SK-N-SH treated with all-trans-retinoic acid at 6 μM for 48 hours (cell line): ENCODE measurements at regions not wholly inside any gene's neighbourhood (a gene's known extent, or its start where the extent isn't known, plus 50 kb on each side); places are given as distances from the start of the nearest gene placed in this dataset.

ENCODE experiments used
- ATAC-seq: fragments of 200-7000 bp; cut with Tn5 transposase; 3 replicates; pipeline ENCODE4 v1.9.1; 2020; ENCODE audit warnings: mild to moderate bottlenecking, moderate library complexity
- CREB5 ChIP-seq: fragments of 250-450 bp; sonication (Bioruptor Pico); IDR thresholded peaks from 2 replicates; pipeline ENCODE4 v1.5.1; 2020; ENCODE audit warnings: low read depth, mild to moderate bottlenecking, moderate library complexity
- CSDC2 ChIP-seq: fragments of 250-450 bp; sonication (Bioruptor Pico); IDR thresholded peaks from 2 replicates; pipeline ENCODE4 v1.5.0; 2020; ENCODE audit warnings: mild to moderate bottlenecking, moderate library complexity
- ESRRG ChIP-seq: fragments of 250-450 bp; sonication (Bioruptor Pico); IDR thresholded peaks from 2 replicates; pipeline ENCODE4 v1.6.1; 2021; ENCODE audit warnings: mild to moderate bottlenecking
- GLIS3 ChIP-seq: fragments of 250-450 bp; sonication (Bioruptor Pico); IDR thresholded peaks from 2 replicates; pipeline ENCODE4 v1.5.0; 2020; ENCODE audit warnings: mild to moderate bottlenecking, moderate library complexity
- ISL1 ChIP-seq: fragments of 250-450 bp; sonication (Bioruptor Pico); IDR thresholded peaks from 2 replicates; pipeline ENCODE4 v2.1.2; 2022; ENCODE audit warnings: mild to moderate bottlenecking, moderate library complexity
- OSR1 ChIP-seq: fragments of 250-450 bp; sonication (Bioruptor Pico); IDR thresholded peaks from 2 replicates; pipeline ENCODE4 v1.8.0; 2022; ENCODE audit warnings: moderate library complexity, mild to moderate bottlenecking, inconsistent platforms
- POU6F1 ChIP-seq: fragments of 250-450 bp; sonication (Bioruptor Pico); IDR thresholded peaks from 2 replicates; pipeline ENCODE4 v1.8.0; 2021; ENCODE audit warnings: low read depth, mild to moderate bottlenecking, moderate library complexity, borderline replicate concordance
- PPARA ChIP-seq: fragments of 250-450 bp; sonication (Bioruptor Pico); IDR thresholded peaks from 2 replicates; pipeline ENCODE4 v1.5.0; 2020; ENCODE audit warnings: mild to moderate bottlenecking, borderline replicate concordance
- RARB ChIP-seq: fragments of 250-450 bp; sonication (Bioruptor Pico); IDR thresholded peaks from 2 replicates; pipeline ENCODE4 v1.8.0; 2021; ENCODE audit warnings: mild to moderate bottlenecking, moderate library complexity
- SNAI2 ChIP-seq: fragments of 250-450 bp; sonication (Bioruptor Pico); IDR thresholded peaks from 2 replicates; pipeline ENCODE4 v1.5.0; 2020; ENCODE audit warnings: mild to moderate bottlenecking, moderate library complexity
- TCF4 ChIP-seq: fragments of 250-450 bp; sonication (Bioruptor Pico); IDR thresholded peaks from 2 replicates; pipeline ENCODE4 v1.8.0; 2021; ENCODE audit warnings: mild to moderate bottlenecking, moderate library complexity, borderline replicate concordance
- TOX ChIP-seq: fragments of 250-450 bp; sonication (Bioruptor Pico); IDR thresholded peaks from 2 replicates; pipeline ENCODE4 v1.8.0; 2021; ENCODE audit warnings: mild to moderate bottlenecking, moderate library complexity, borderline replicate concordance
- ZC3H10 ChIP-seq: fragments of 250-450 bp; sonication (Bioruptor Pico); IDR thresholded peaks from 2 replicates; pipeline ENCODE4 v1.5.1; 2021; ENCODE audit warnings: mild to moderate bottlenecking, moderate library complexity
- ZFP3 ChIP-seq: fragments of 250-450 bp; sonication (Bioruptor Pico); IDR thresholded peaks from 2 replicates; pipeline ENCODE4 v1.5.0; 2020; ENCODE audit warnings: mild to moderate bottlenecking, moderate library complexity
- ZFP30 ChIP-seq: fragments of 450-650 bp; formaldehyde crosslinking; IDR thresholded peaks from 2 replicates; pipeline ENCODE4 v1.5.0; 2022; ENCODE audit warnings: mild to moderate bottlenecking, moderate library complexity
- ZNF565 ChIP-seq: fragments of 450-650 bp; formaldehyde crosslinking; conservative IDR thresholded peaks from 2 replicates; pipeline ENCODE4 v1.5.0; 2020; ENCODE audit warnings: low read depth, mild to moderate bottlenecking, moderate library complexity
- ZNF70 ChIP-seq: fragments of 450-650 bp; formaldehyde crosslinking; IDR thresholded peaks from 2 replicates; pipeline ENCODE4 v1.5.0; 2020; ENCODE audit warnings: mild to moderate bottlenecking, moderate library complexity
- TF ChIP-seq, protein P1 (sequence below): fragments of 250-450 bp; sonication (Bioruptor Pico); IDR thresholded peaks from 2 replicates; pipeline ENCODE4 v1.5.0; 2020; ENCODE audit warnings: mild to moderate bottlenecking, moderate library complexity
- TF ChIP-seq, protein P2 (sequence below): fragments of 250-450 bp; sonication (Bioruptor Pico); IDR thresholded peaks from 2 replicates; pipeline ENCODE4 v1.8.0; 2020; ENCODE audit warnings: mild to moderate bottlenecking, moderate library complexity, borderline replicate concordance

GRCh38 chr3:116618930-116619329 is 90.6 kb upstream of the TUSC7 start:
- no peak for TF ChIP-seq ZNF70
- no peak for TF ChIP-seq TOX (CRISPR knock-in tag)
- no peak for TF ChIP-seq GLIS3
- no peak for TF ChIP-seq PPARA (CRISPR knock-in tag)
- TF ChIP-seq, protein P1, sequence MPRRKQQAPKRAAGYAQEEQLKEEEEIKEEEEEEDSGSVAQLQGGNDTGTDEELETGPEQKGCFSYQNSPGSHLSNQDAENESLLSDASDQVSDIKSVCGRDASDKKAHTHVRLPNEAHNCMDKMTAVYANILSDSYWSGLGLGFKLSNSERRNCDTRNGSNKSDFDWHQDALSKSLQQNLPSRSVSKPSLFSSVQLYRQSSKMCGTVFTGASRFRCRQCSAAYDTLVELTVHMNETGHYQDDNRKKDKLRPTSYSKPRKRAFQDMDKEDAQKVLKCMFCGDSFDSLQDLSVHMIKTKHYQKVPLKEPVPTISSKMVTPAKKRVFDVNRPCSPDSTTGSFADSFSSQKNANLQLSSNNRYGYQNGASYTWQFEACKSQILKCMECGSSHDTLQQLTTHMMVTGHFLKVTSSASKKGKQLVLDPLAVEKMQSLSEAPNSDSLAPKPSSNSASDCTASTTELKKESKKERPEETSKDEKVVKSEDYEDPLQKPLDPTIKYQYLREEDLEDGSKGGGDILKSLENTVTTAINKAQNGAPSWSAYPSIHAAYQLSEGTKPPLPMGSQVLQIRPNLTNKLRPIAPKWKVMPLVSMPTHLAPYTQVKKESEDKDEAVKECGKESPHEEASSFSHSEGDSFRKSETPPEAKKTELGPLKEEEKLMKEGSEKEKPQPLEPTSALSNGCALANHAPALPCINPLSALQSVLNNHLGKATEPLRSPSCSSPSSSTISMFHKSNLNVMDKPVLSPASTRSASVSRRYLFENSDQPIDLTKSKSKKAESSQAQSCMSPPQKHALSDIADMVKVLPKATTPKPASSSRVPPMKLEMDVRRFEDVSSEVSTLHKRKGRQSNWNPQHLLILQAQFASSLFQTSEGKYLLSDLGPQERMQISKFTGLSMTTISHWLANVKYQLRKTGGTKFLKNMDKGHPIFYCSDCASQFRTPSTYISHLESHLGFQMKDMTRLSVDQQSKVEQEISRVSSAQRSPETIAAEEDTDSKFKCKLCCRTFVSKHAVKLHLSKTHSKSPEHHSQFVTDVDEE (CRISPR knock-in tag), result no peak
- TF ChIP-seq POU6F1 (CRISPR knock-in tag), result no peak
- TF ChIP-seq ZNF565 (CRISPR knock-in tag), result no peak
- TF ChIP-seq ZC3H10 (CRISPR knock-in tag), result no peak
- TF ChIP-seq ZFP3, result no peak
- TF ChIP-seq ESRRG (CRISPR knock-in tag), result no peak
- TF ChIP-seq CREB5 (CRISPR knock-in tag), result no peak
- TF ChIP-seq ZFP30 (CRISPR knock-in tag), result no peak
- TF ChIP-seq, protein P2, sequence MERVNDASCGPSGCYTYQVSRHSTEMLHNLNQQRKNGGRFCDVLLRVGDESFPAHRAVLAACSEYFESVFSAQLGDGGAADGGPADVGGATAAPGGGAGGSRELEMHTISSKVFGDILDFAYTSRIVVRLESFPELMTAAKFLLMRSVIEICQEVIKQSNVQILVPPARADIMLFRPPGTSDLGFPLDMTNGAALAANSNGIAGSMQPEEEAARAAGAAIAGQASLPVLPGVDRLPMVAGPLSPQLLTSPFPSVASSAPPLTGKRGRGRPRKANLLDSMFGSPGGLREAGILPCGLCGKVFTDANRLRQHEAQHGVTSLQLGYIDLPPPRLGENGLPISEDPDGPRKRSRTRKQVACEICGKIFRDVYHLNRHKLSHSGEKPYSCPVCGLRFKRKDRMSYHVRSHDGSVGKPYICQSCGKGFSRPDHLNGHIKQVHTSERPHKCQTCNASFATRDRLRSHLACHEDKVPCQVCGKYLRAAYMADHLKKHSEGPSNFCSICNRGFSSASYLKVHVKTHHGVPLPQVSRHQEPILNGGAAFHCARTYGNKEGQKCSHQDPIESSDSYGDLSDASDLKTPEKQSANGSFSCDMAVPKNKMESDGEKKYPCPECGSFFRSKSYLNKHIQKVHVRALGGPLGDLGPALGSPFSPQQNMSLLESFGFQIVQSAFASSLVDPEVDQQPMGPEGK (CRISPR knock-in tag), result no peak
- no peak for TF ChIP-seq RARB (CRISPR knock-in tag)
- no peak for ATAC-seq

DNA sequence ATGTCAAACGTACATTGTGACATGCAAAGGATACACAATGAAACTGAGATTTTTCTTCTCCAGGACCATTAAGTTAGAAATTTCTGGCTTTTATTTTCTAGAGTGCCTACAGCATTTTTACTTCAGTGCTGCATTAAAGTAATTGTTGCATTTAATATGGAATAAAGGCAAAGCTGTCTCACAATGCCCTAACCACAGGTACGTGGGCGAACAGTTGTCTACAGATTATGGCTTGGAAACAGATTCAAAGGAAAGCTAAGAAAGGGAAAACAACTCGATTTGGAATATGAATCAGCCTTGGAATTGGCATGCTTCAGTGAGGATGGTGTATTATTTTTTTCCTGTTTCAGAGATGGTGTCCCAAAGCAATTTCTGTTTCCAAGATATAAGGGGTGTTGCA is 79.1 kb upstream of the TUSC7 start:
- TF ChIP-seq CREB5 (CRISPR knock-in tag) (no peak), ZNF70 (no peak), SNAI2 (CRISPR knock-in tag) (no peak), OSR1 (CRISPR knock-in tag) (no peak), ISL1 (CRISPR knock-in tag) (no peak), TCF4 (CRISPR knock-in tag) (no peak)
- no peak for ATAC-seq

- ATAC-seq, result no peak
- TF ChIP-seq CREB5 (CRISPR knock-in tag), result no peak
- TF ChIP-seq TCF4 (CRISPR knock-in tag), result no peak
- TF ChIP-seq CSDC2, result no peak
- no peak for TF ChIP-seq ZC3H10 (CRISPR knock-in tag)
- no peak for TF ChIP-seq RARB (CRISPR knock-in tag)
- TF ChIP-seq ZNF565 (CRISPR knock-in tag), result no peak
- TF ChIP-seq PPARA (CRISPR knock-in tag), result no peak
- no peak for TF ChIP-seq POU6F1 (CRISPR knock-in tag)
- TF ChIP-seq OSR1 (CRISPR knock-in tag), result no peak
Observed at GRCh38 chr3:116639641-116640040, 69.9 kb upstream of the TUSC7 start.
